ENCODE measurements at regions not wholly inside any gene's neighbourhood (a gene's known extent, or its start where the extent isn't known, plus 50 kb on each side); places are given as distances from the start of the nearest gene placed in this dataset.

DNA sequence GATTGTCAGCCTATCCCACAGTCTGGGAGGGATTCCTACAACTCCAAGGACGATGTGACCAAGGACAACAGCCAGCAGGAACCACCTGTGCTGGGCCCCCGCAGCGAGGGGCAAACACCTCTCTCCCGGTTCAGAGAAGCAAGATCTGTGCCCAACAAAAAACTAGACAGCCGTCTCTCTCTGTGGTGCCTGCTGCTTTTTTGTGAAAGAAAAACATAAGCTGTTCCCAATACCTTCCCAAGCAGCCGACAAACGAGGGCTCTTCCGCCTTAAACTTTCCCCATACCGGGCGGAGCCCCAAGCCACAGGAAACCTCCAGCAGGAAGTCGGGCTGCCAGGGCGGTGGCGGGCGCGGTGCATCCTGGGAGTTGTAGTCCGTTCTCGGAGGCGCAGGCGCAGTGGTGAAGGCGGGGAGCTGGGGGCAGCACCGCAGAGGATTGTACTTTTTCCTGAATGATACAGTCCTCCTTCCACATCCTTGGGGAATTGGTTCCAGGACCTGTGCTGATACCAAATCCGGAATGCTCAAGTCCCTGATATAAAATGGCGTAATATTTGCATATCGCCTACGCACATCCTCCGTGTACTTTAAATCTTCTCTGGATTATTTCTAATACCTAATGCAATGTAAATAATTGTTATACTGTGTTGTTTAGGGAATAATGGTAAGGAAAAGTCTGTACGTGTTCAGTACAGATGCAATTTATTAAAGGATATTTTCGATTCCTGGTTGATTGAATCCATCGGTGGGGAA lies 63.1 kb upstream of the IRF2 start:
- WGBS, result under 1% methylated on average over 29 of the region's 29 CpGs
- Histone ChIP-seq H3K27ac (ENCODE audit: low read depth) (peak overlapping the region; percentile 76), H3K4me3 (ENCODE audit: low read depth, low read length) (peak overlapping the region; percentile 65), H3K4me1 (ENCODE audit: insufficient read depth) (no peaks in the 10 kb centered on the region), H3K36me3 (ENCODE audit: insufficient read depth) (no peaks in the 10 kb centered on the region)
- DNase-seq (ENCODE audit: extremely low spot score), result peak; percentile 93

DNA sequence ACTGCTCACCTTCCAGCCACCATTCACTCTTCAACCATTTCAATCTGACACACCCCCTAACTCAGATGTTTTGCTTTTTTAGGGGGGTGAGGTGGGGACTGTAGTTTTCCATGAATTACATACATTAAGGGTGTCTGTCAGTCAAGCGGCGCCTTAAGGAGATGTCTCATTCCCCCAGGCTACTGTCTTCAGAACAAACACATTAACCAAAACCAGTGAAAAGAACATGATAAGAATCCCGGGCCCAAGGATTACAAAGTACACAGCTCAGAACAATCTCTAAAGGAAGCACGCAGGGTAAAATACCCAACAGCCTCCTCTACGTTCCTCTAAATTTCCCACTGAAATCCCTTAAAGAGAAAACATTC lies 62.5 kb upstream of the IRF2 start:
- 13% methylated on average over 5 of the region's 5 CpGs for WGBS
- DNase-seq (ENCODE audit: extremely low spot score), result peak; percentile 31
- H3K4me3 ChIP-seq (ENCODE audit: low read depth, low read length), result peak overlapping the region; percentile 65
- no peaks in the 10 kb centered on the region for H3K4me1 ChIP-seq (ENCODE audit: insufficient read depth)
- H3K36me3 ChIP-seq (ENCODE audit: insufficient read depth), result no peaks in the 10 kb centered on the region
- H3K27ac ChIP-seq (ENCODE audit: low read depth), result peak overlapping the region; percentile 76

DNA sequence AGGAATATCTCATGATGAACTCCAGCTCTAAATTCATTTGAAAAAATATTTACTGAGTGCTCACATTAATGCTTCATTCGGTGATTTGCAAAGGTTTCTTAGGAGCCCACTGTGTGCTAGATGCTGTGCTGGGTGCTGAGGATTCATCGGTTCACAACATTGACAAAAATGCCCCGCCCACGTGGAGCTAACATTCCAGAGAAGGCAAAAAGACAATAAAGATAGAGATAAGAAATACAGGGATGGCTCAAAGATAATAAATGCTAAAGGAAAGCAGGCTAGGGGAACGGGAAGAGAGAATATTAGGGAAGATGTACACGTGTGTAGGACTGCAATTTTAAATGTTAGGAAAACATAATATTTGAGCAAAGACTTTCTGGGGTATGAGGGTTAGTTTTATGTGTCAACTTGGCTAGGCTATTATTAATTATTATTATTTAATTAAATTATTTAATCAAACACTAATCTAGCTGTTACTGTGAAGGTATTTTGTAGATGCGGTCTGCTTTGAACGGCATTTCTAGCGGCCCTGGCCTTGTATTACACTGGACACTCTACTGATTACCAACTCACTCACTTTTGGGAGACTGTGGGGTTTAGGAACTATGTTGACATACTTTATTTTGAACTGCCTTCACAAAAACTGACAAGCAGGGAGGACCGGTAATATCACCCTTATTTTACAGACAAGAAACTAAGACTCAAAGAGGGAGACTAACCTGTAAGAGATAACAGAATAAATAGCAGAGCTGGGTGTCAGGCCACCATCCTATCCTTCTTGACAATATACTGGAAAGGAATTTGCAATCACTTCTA lies 61.9 kb upstream of the IRF2 start:
- peak overlapping the region; percentile 76 for H3K27ac ChIP-seq (ENCODE audit: low read depth)
- no peaks in the 10 kb centered on the region for H3K4me1 ChIP-seq (ENCODE audit: insufficient read depth)
- 61% methylated on average over 10 of the region's 10 CpGs for WGBS
- H3K4me3 ChIP-seq (ENCODE audit: low read depth, low read length), result peak overlapping the region; percentile 65
- no peak for DNase-seq (ENCODE audit: extremely low spot score)
- no peaks in the 10 kb centered on the region for H3K36me3 ChIP-seq (ENCODE audit: insufficient read depth)

DNA sequence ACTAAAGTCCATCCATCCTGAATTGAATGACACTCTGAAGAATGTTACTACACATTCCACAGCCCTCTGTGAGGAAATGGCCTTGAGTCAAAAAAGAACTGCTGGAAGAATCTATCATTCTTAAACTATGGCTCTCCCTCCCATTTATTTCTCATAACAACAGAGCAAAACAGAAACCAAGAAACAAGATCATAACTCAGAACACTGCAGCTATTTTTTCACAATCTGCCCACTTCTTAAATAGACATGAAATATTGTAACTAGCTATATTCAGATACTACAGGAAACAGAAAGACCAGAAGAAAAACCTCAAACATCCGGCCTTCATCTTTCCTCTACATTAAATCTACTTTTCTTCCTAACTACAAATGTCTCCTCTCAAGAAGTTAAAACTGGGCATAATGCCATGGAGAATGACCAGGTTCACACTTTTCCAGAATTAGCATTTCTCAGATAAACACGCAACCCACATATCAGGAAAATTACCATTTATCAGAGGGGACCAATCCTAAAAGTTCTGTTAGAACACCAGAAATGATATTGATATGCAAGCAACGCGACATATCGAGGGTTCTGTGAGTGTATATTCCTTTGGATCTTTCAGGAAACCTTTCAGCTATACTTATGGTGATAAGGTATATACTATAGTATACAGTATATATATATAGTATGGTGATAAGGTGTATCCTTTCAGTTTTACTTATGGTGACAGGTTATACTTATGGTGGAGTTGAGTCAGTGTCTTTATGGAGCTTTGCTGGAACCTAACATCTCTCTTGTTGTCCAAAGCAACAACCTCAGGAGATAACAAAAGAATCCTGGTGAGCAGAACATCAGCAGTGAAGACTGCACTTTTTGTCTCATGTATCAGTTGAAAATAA lies 60.4 kb upstream of the IRF2 start:
- H3K4me1 ChIP-seq (ENCODE audit: insufficient read depth), result no peaks in the 10 kb centered on the region
- no peak overlapping the region for H3K27ac ChIP-seq (ENCODE audit: low read depth)
- 72% methylated on average over 5 of the region's 5 CpGs for WGBS
- DNase-seq (ENCODE audit: extremely low spot score), result no peak
- H3K36me3 ChIP-seq (ENCODE audit: insufficient read depth), result no peaks in the 10 kb centered on the region
- no peak overlapping the region for H3K4me3 ChIP-seq (ENCODE audit: low read depth, low read length)

DNA sequence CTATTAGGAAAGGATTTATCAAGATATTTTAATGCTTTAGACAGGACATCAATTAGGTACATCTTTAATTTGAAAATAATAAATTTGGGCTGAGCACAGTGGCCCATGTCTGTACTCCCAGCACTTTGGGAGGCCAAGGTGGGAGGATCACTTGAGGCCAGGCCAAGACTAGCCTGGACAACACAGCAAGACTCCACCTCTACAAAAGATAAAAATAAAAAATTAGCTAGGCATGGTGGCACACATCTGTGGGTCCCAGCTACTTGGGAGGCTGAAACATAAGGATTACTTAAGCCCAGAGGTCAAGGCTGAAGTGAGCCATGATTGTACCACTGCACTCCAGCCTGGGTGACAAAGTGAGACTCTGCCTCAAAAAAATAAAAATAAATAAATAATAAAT lies 59.6 kb upstream of the IRF2 start:
- no peak overlapping the region for H3K4me3 ChIP-seq (ENCODE audit: low read depth, low read length)
- no peak for DNase-seq (ENCODE audit: extremely low spot score)

DNA sequence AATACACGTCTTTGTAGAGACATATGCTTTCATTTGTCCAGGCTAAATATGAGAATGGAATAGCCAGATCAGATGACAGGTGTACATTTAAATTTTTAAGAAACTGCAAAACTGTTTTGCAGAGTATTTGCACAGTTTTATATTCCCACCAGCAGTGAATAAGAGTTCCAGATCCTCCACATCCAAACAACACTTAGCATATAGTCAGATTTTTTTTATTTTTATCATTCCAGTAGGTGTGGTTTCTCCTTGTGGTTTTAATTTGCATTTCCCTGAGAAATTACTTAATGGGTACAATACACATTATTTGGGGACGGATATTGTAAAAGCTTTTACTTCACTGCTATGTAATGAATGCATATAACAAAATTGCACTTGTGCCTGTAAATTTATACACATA lies 56.7 kb upstream of the IRF2 start:
- H3K4me3 ChIP-seq (ENCODE audit: low read depth, low read length), result no peak overlapping the region
- DNase-seq (ENCODE audit: extremely low spot score), result no peak
- no peaks in the 10 kb centered on the region for H3K4me1 ChIP-seq (ENCODE audit: insufficient read depth)
- no peak overlapping the region for H3K27ac ChIP-seq (ENCODE audit: low read depth)
- H3K36me3 ChIP-seq (ENCODE audit: insufficient read depth), result no peaks in the 10 kb centered on the region
- WGBS, result 73% methylated on average over 2 of the region's 2 CpGs

More for the DNA sequence above, 59.6 kb upstream of the IRF2 start:
- no peak overlapping the region for H3K27ac ChIP-seq (ENCODE audit: low read depth)
- H3K4me1 ChIP-seq (ENCODE audit: insufficient read depth), result no peaks in the 10 kb centered on the region
- H3K36me3 ChIP-seq (ENCODE audit: insufficient read depth), result no peaks in the 10 kb centered on the region

DNA sequence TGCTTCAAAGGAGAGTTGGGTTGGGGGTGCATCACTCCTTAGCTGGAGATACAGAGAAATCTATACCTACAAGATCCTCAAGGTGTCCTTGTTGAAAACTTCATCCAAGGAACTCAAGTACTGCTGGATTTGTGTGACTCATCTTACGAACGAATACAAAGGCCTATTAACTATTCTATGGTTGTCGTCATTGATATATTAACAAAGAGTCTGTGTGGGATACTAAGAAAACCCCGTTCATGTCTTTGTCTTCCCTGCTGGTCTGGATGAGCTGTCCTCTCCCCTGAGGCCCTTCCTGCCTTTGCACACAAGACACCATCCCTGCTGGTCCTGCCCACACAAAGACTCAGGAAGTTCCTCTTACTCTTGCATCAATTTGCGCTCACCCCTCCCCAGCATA lies 54.9 kb upstream of the IRF2 start:
- no peaks in the 10 kb centered on the region for H3K36me3 ChIP-seq (ENCODE audit: insufficient read depth)
- H3K4me1 ChIP-seq (ENCODE audit: insufficient read depth), result no peaks in the 10 kb centered on the region
- DNase-seq (ENCODE audit: extremely low spot score), result no peak
- no peak overlapping the region for H3K27ac ChIP-seq (ENCODE audit: low read depth)
- WGBS, result 88% methylated on average over 5 of the region's 5 CpGs
- H3K4me3 ChIP-seq (ENCODE audit: low read depth, low read length), result no peak overlapping the region

DNA sequence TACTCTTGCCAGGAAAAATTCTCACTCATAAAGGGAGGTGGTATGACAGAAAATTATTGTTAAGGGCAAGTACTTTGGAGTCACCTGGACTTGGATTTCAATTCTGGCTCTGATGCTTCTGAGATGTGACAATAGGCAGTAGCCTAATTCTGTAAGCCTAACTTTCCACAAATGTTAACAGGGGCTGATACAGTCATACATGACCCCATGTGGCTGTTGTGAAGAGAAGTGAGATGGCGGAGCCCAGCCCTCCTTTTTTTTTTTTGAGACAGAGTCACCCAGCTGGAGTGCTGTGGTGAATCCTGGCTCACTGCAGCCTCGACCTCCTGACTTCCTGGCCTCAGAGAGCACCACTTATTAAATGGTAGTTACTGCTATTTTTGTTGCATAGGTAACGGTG lies 54.4 kb upstream of the IRF2 start:
- no peaks in the 10 kb centered on the region for H3K4me1 ChIP-seq (ENCODE audit: insufficient read depth)
- H3K4me3 ChIP-seq (ENCODE audit: low read depth, low read length), result no peak overlapping the region
- no peak for DNase-seq (ENCODE audit: extremely low spot score)
- no peaks in the 10 kb centered on the region for H3K36me3 ChIP-seq (ENCODE audit: insufficient read depth)
- WGBS, result 82% methylated on average over 3 of the region's 3 CpGs
- no peak overlapping the region for H3K27ac ChIP-seq (ENCODE audit: low read depth)

DNA sequence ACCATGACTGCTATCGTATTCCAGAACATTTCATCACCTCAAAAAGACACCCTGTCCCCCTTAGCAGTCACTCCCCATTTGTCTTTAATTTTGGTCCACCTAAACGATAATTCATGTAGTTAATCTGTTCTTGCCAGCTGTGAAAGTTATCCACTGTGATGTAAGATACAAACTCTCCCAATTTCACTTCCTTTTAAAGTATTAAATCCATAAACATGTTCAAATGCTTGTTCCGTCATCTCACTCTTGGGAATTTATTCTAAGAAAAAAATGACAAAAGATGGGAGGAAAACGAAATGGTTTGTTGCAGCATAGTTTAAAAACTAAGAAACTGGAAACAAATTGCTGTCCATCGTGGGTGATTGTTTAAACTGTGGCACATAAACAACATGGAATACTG lies 53.7 kb upstream of the IRF2 start:
- no peak overlapping the region for H3K27ac ChIP-seq (ENCODE audit: low read depth)
- WGBS, result 73% methylated on average over 5 of the region's 5 CpGs
- DNase-seq (ENCODE audit: extremely low spot score), result no peak
- no peaks in the 10 kb centered on the region for H3K4me1 ChIP-seq (ENCODE audit: insufficient read depth)
- H3K36me3 ChIP-seq (ENCODE audit: insufficient read depth), result no peaks in the 10 kb centered on the region
- no peak overlapping the region for H3K4me3 ChIP-seq (ENCODE audit: low read depth, low read length)

DNA sequence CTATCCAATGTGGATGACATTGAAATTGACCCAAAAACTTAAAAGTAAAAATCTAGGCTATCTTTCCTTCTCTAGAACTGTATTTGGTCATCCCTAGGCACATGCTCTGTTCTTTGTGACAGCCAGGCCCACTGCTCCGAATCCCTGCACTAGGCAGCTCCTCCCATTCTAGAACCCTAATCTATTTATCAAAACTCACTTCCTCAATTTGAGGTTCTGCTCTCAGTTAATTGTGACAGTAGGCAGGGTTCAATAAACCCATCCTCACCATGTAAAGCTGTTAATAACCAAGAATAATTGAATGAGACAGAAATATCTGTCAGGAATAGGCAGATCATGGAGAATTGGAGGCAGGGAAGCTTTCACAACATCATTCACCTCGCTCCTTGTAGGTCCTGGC lies 51.9 kb upstream of the IRF2 start:
- H3K4me3 ChIP-seq (ENCODE audit: low read depth, low read length), result no peak overlapping the region
- H3K4me1 ChIP-seq (ENCODE audit: insufficient read depth), result no peaks in the 10 kb centered on the region
- H3K36me3 ChIP-seq (ENCODE audit: insufficient read depth), result no peaks in the 10 kb centered on the region
- 87% methylated on average over 2 of the region's 2 CpGs for WGBS
- DNase-seq (ENCODE audit: extremely low spot score), result no peak
- no peak overlapping the region for H3K27ac ChIP-seq (ENCODE audit: low read depth)

Measured in urinary bladder (tissue), 3 donors.